H9 (cell line): ENCODE measurements at regions not wholly inside any gene's neighbourhood (a gene's known extent, or its start where the extent isn't known, plus 50 kb on each side); places are given as distances from the start of the nearest gene placed in this dataset.

Experiments
- DNase-seq: peaks from one replicate; pipeline ENCODE4 v3.0.0-alpha.2; 2017
- H2AFZ ChIP-seq: one replicate; pipeline ENCODE4 v1.6.1; 2013; ENCODE audit warnings: mild to moderate bottlenecking, low read length, control low read depth, moderate library complexity
- H2AK5ac ChIP-seq: 2 replicates; pipeline ENCODE4 v1.6.1; 2013; ENCODE audit warnings: low read length, control low read depth, mixed read lengths; ENCODE audit not compliant: insufficient read length
- H2BK120ac ChIP-seq: one replicate; pipeline ENCODE4 v1.6.1; 2013; ENCODE audit warnings: low read depth, mild to moderate bottlenecking, low read length, control low read depth, inconsistent platforms; ENCODE audit not compliant: poor library complexity, severe bottlenecking
- H2BK12ac ChIP-seq: 2 replicates; pipeline ENCODE4 v1.6.1; 2013; ENCODE audit warnings: low read length, control low read depth, mixed read lengths, low read depth; ENCODE audit not compliant: insufficient read length
- H2BK15ac ChIP-seq: 2 replicates; pipeline ENCODE4 v1.6.1; 2013; ENCODE audit warnings: low read depth, low read length, control low read depth
- H2BK20ac ChIP-seq: one replicate; pipeline ENCODE4 v1.6.1; 2013; ENCODE audit warnings: low read depth, mild to moderate bottlenecking, low read length, control low read depth, inconsistent platforms; ENCODE audit not compliant: poor library complexity, severe bottlenecking
- H2BK5ac ChIP-seq: 2 replicates; pipeline ENCODE4 v1.6.1; 2013; ENCODE audit warnings: low read length, control low read depth, mixed read lengths; ENCODE audit not compliant: insufficient read length
- H3K14ac ChIP-seq: 2 replicates; pipeline ENCODE4 v1.6.1; 2013; ENCODE audit warnings: low read length, control low read depth; ENCODE audit not compliant: insufficient read depth
- H3K18ac ChIP-seq: 2 replicates; pipeline ENCODE4 v1.6.1; 2013; ENCODE audit warnings: low read depth, mild to moderate bottlenecking, mixed read lengths, low read length, control low read depth; ENCODE audit not compliant: insufficient read length
- H3K23ac ChIP-seq: 2 replicates; pipeline ENCODE4 v1.6.1; 2013; ENCODE audit warnings: low read length, control low read depth, mixed read lengths, low read depth; ENCODE audit not compliant: insufficient read length
- H3K23me2 ChIP-seq: 2 replicates; pipeline ENCODE4 v1.6.1; 2013; ENCODE audit warnings: low read depth, mild to moderate bottlenecking, mixed read lengths, low read length, control low read depth; ENCODE audit not compliant: insufficient read length, poor library complexity, severe bottlenecking
- H3K27ac ChIP-seq: 2 replicates; pipeline ENCODE4 v1.5.1; 2013; ENCODE audit warnings: low read length, control low read depth, mixed read lengths, low read depth; ENCODE audit not compliant: insufficient read length
- H3K27me3 ChIP-seq: 2 replicates; pipeline ENCODE4 v1.6.1; 2013; ENCODE audit warnings: low read length, control low read depth, inconsistent platforms; ENCODE audit not compliant: insufficient read depth
- H3K4ac ChIP-seq: 2 replicates; pipeline ENCODE4 v1.6.1; 2013; ENCODE audit warnings: low read depth, mild to moderate bottlenecking, control low read depth, inconsistent platforms, low read length, moderate library complexity
- H3K4me1 ChIP-seq: 2 replicates; pipeline ENCODE4 v1.6.1; 2013; ENCODE audit warnings: low read length, control low read depth, inconsistent platforms; ENCODE audit not compliant: insufficient read depth
- H3K4me2 ChIP-seq: 2 replicates; pipeline ENCODE4 v1.6.1; 2013; ENCODE audit warnings: low read length, control low read depth, mixed read lengths; ENCODE audit not compliant: insufficient read length, insufficient read depth
- H3K56ac ChIP-seq: 2 replicates; pipeline ENCODE4 v1.6.1; 2013; ENCODE audit warnings: low read depth, mild to moderate bottlenecking, mixed read lengths, low read length, control low read depth; ENCODE audit not compliant: insufficient read length
- H3K79me1 ChIP-seq: 2 replicates; pipeline ENCODE4 v1.6.1; 2013; ENCODE audit warnings: low read depth, mild to moderate bottlenecking, moderate library complexity, low read length, control low read depth, inconsistent platforms; ENCODE audit not compliant: insufficient read depth, poor library complexity, severe bottlenecking
- H3K79me2 ChIP-seq: 2 replicates; pipeline ENCODE4 v1.6.1; 2013; ENCODE audit warnings: low read length, control low read depth, inconsistent platforms; ENCODE audit not compliant: insufficient read depth
- H3K9ac ChIP-seq: 2 replicates; pipeline ENCODE4 v1.6.1; 2013; ENCODE audit warnings: low read length, control low read depth, mixed read lengths; ENCODE audit not compliant: insufficient read length; ENCODE audit errors: extremely low read depth
- H3K9me3 ChIP-seq: one replicate; pipeline ENCODE4 v1.6.1; 2013; ENCODE audit warnings: low read depth, low read length, inconsistent platforms; ENCODE audit not compliant: control insufficient read depth
- H3T11ph ChIP-seq: one replicate; pipeline ENCODE4 v1.6.1; 2013; ENCODE audit warnings: mild to moderate bottlenecking, low read length, control low read depth, inconsistent platforms
- H4K20me1 ChIP-seq: one replicate; pipeline ENCODE4 v1.6.1; 2013; ENCODE audit not compliant: control insufficient read depth, insufficient read length, insufficient read depth
- H4K5ac ChIP-seq: 2 replicates; pipeline ENCODE4 v1.6.1; 2013; ENCODE audit warnings: low read depth, mild to moderate bottlenecking, mixed read lengths, low read length, control low read depth; ENCODE audit not compliant: insufficient read length
- H4K8ac ChIP-seq: replicated peaks from 2 replicates; pipeline ENCODE4 v1.6.1; 2013; ENCODE audit warnings: low read length, control low read depth, mixed read lengths, low read depth; ENCODE audit not compliant: insufficient read length
- H4K91ac ChIP-seq: 2 replicates; pipeline ENCODE4 v1.6.1; 2013; ENCODE audit warnings: low read depth, mild to moderate bottlenecking, moderate library complexity, mixed read lengths, low read length, control low read depth; ENCODE audit not compliant: insufficient read length
- H3K27ac Mint-ChIP-seq, 3 experiments: 2 replicates in 2 of 3; 3 replicates in 1 of 3; pipeline ENCODE4 v1.8.0; 2020 to 2021; ENCODE audit warnings: mixed read lengths in 3 of 3, mild to moderate bottlenecking in 1 of 3, moderate library complexity in 1 of 3
- H3K27me3 Mint-ChIP-seq: 2 replicates; pipeline ENCODE4 v1.8.0; 2021; ENCODE audit warnings: low read depth, mild to moderate bottlenecking, moderate library complexity, mixed read lengths
- H3K36me3 Mint-ChIP-seq, 3 experiments: 2 replicates in 2 of 3; 3 replicates in 1 of 3; pipeline ENCODE4 v1.8.0; 2020 to 2021; ENCODE audit warnings: low read depth in 3 of 3, mixed read lengths in 3 of 3; ENCODE audit not compliant: insufficient read depth in 1 of 3
- H3K4me1 Mint-ChIP-seq, 2 experiments: 2 replicates each; pipeline ENCODE4 v1.8.0; 2020; ENCODE audit warnings: mixed read lengths in 2 of 2
- H3K4me3 Mint-ChIP-seq, 2 experiments: 2 replicates in 1 of 2; 3 replicates in 1 of 2; pipeline ENCODE4 v1.8.0; 2020 to 2021; ENCODE audit warnings: mild to moderate bottlenecking in 2 of 2, mixed read lengths in 2 of 2, moderate library complexity in 1 of 2
- H3K9me3 Mint-ChIP-seq, 2 experiments: 2 replicates in 1 of 2; 3 replicates in 1 of 2; pipeline ENCODE4 v1.8.0; 2020; ENCODE audit warnings: mild to moderate bottlenecking in 2 of 2, mixed read lengths in 2 of 2, moderate library complexity in 1 of 2
- CTCF ChIP-seq: fragments of 200-600 bp; sonication (generic); conservative IDR thresholded peaks from 3 replicates; pipeline ENCODE4 v1.8.0; 2021; ENCODE audit warnings: antibody characterized with exemption, mild to moderate bottlenecking
- WGBS: extraction: QIAGEN DNeasy Blood & Tissue Kit; methylation state at CpG from one replicate; pipeline ENCODE4 v1.1.7; 2013; ENCODE audit warnings: missing lambda C conversion rate, low lambda C conversion rate, mixed read lengths; ENCODE audit not compliant: insufficient read length; ENCODE audit errors: extremely low coverage; 5-methylcytosine and 5-hydroxymethylcytosine counted together

- H3K79me2 ChIP-seq: no peaks in the 10 kb centered on the region
Measured at GRCh38 chr14:27389402-27389801, 791.6 kb upstream of the NOVA1 start.

More at GRCh38 chr14:27389402-27389801, 791.6 kb upstream of the NOVA1 start:
- Histone ChIP-seq H2BK5ac (no peak overlapping the region), H4K20me1 (no peaks in the 10 kb centered on the region), H2BK15ac (no peak overlapping the region), H3K27ac (no peak overlapping the region), H3K23me2 (no peaks in the 10 kb centered on the region), H3K56ac (no peak overlapping the region), H3K79me1 (no peaks in the 10 kb centered on the region), H3K9ac (no peak overlapping the region), H3K18ac (no peak overlapping the region), H3K9me3 (no peaks in the 10 kb centered on the region), H3K14ac (no peak overlapping the region), H3K23ac (no peak overlapping the region), H4K8ac (no peak overlapping the region), H2BK12ac (no peak overlapping the region), H4K91ac (no peak overlapping the region), H3K27me3 (no peaks in the 10 kb centered on the region), H3T11ph (no peak overlapping the region), H3K4me2 (no peak overlapping the region), H4K5ac (no peak overlapping the region), H2BK120ac (no peak overlapping the region), H2AFZ (no peak overlapping the region), H3K4me1 (no peaks in the 10 kb centered on the region), H2BK20ac (no peak overlapping the region), H3K4ac (no peak overlapping the region), H2AK5ac (no peak overlapping the region)
- no peak for DNase-seq
- Mint-ChIP-seq H3K27ac (no peak overlapping the region), H3K27me3 (no peaks in the 10 kb centered on the region; the same call in 1 of the 2 replicates), H3K4me3 (no peak overlapping the region), H3K9me3 (no peaks in the 10 kb centered on the region), H3K4me1 (no peaks in the 10 kb centered on the region), H3K36me3 (no peaks in the 10 kb centered on the region)
- no CpG with 5 or more reads among the region's 2 CpGs for WGBS
- TF ChIP-seq CTCF: no peak
